Trophoblast cell (in vitro differentiated cells and primary cell): ENCODE measurements at regions not wholly inside any gene's neighbourhood (a gene's known extent, or its start where the extent isn't known, plus 50 kb on each side); places are given as distances from the start of the nearest gene placed in this dataset.

Experiments
- DNase-seq, 2 donors: peaks; one replicate each; pipeline ENCODE4 v3.0.0-alpha.2; 2016
- H2AFZ ChIP-seq: 2 replicates; pipeline ENCODE4 v1.6.1; 2013; ENCODE audit warnings: low read length, moderate library complexity, mild to moderate bottlenecking; ENCODE audit not compliant: insufficient read depth, poor library complexity
- H2AK5ac ChIP-seq: 2 replicates; pipeline ENCODE4 v1.6.1; 2013; ENCODE audit warnings: mild to moderate bottlenecking, low read length
- H2BK120ac ChIP-seq: 2 replicates; pipeline ENCODE4 v1.6.1; 2013; ENCODE audit warnings: low read length, mild to moderate bottlenecking, moderate library complexity; ENCODE audit not compliant: insufficient read depth, poor library complexity
- H2BK12ac ChIP-seq: 2 replicates; pipeline ENCODE4 v1.6.1; 2013; ENCODE audit warnings: mild to moderate bottlenecking, low read length, moderate library complexity
- H2BK5ac ChIP-seq: 2 replicates; pipeline ENCODE4 v1.6.1; 2013; ENCODE audit warnings: low read length, low read depth, moderate library complexity, mild to moderate bottlenecking; ENCODE audit not compliant: poor library complexity
- H3K14ac ChIP-seq: 2 replicates; pipeline ENCODE4 v1.6.1; 2013; ENCODE audit warnings: mild to moderate bottlenecking, low read length
- H3K18ac ChIP-seq: 2 replicates; pipeline ENCODE4 v1.6.1; 2013; ENCODE audit warnings: mild to moderate bottlenecking, low read length
- H3K23ac ChIP-seq: 2 replicates; pipeline ENCODE4 v1.6.1; 2013; ENCODE audit warnings: low read length
- H3K27ac ChIP-seq: 2 replicates; pipeline ENCODE4 v1.5.1; 2013; ENCODE audit warnings: low read depth, mild to moderate bottlenecking, inconsistent platforms, low read length, moderate library complexity
- H3K27me3 ChIP-seq: 2 replicates; pipeline ENCODE4 v1.6.1; 2013; ENCODE audit warnings: inconsistent platforms, mild to moderate bottlenecking, low read length, moderate library complexity; ENCODE audit not compliant: insufficient read depth
- H3K36me3 ChIP-seq, 2 experiments: 1 replicate in 1 of 2; 2 replicates in 1 of 2; pipeline ENCODE4 v1.6.1; 2013; ENCODE audit warnings: low read length in 2 of 2, mild to moderate bottlenecking in 2 of 2, moderate library complexity in 1 of 2; ENCODE audit not compliant: insufficient read depth in 2 of 2, control insufficient read depth in 1 of 2
- H3K4ac ChIP-seq: 2 replicates; pipeline ENCODE4 v1.6.1; 2013; ENCODE audit warnings: low read depth, mild to moderate bottlenecking, low read length, moderate library complexity
- H3K4me1 ChIP-seq, 2 experiments: 1 replicate in 1 of 2; 2 replicates in 1 of 2; pipeline ENCODE4 v1.6.1; 2013; ENCODE audit warnings: low read length in 2 of 2, mild to moderate bottlenecking in 2 of 2, moderate library complexity in 1 of 2; ENCODE audit not compliant: insufficient read depth in 2 of 2, control insufficient read depth in 1 of 2
- H3K4me2 ChIP-seq: 2 replicates; pipeline ENCODE4 v1.6.1; 2013; ENCODE audit warnings: inconsistent platforms, mild to moderate bottlenecking, low read length, moderate library complexity
- H3K4me3 ChIP-seq: 2 replicates; pipeline ENCODE4 v1.5.1; 2013; ENCODE audit warnings: mild to moderate bottlenecking, low read depth, low read length, inconsistent platforms
- H3K79me1 ChIP-seq: one replicate; pipeline ENCODE4 v1.6.1; 2013; ENCODE audit warnings: low read length
- H3K79me2 ChIP-seq: 2 replicates; pipeline ENCODE4 v1.6.1; 2013; ENCODE audit warnings: low read length, mild to moderate bottlenecking; ENCODE audit not compliant: control insufficient read depth, insufficient read depth, poor library complexity
- H3K9ac ChIP-seq: 2 replicates; pipeline ENCODE4 v1.6.1; 2013; ENCODE audit warnings: mild to moderate bottlenecking, low read length
- H3K9me3 ChIP-seq: 2 replicates; pipeline ENCODE4 v1.6.1; 2013; ENCODE audit warnings: low read depth, mild to moderate bottlenecking, control low read depth, inconsistent platforms, low read length; ENCODE audit not compliant: insufficient read depth
- H4K12ac ChIP-seq: 2 replicates; pipeline ENCODE4 v1.6.1; 2013; ENCODE audit warnings: low read depth, mild to moderate bottlenecking, low read length, moderate library complexity
- H4K8ac ChIP-seq: 2 replicates; pipeline ENCODE4 v1.6.1; 2013; ENCODE audit warnings: low read depth, mild to moderate bottlenecking, low read length, moderate library complexity
- H4K91ac ChIP-seq: one replicate; pipeline ENCODE4 v1.6.1; 2013; ENCODE audit warnings: low read depth, mild to moderate bottlenecking, low read length, moderate library complexity
- WGBS: extraction: QIAGEN DNeasy Blood & Tissue Kit; methylation state at CpG from one replicate; pipeline ENCODE4 v1.1.7; 2013; ENCODE audit warnings: missing lambda C conversion rate; ENCODE audit not compliant: insufficient read length, insufficient coverage; ENCODE audit errors: extremely low coverage; 5-methylcytosine and 5-hydroxymethylcytosine counted together

DNA sequence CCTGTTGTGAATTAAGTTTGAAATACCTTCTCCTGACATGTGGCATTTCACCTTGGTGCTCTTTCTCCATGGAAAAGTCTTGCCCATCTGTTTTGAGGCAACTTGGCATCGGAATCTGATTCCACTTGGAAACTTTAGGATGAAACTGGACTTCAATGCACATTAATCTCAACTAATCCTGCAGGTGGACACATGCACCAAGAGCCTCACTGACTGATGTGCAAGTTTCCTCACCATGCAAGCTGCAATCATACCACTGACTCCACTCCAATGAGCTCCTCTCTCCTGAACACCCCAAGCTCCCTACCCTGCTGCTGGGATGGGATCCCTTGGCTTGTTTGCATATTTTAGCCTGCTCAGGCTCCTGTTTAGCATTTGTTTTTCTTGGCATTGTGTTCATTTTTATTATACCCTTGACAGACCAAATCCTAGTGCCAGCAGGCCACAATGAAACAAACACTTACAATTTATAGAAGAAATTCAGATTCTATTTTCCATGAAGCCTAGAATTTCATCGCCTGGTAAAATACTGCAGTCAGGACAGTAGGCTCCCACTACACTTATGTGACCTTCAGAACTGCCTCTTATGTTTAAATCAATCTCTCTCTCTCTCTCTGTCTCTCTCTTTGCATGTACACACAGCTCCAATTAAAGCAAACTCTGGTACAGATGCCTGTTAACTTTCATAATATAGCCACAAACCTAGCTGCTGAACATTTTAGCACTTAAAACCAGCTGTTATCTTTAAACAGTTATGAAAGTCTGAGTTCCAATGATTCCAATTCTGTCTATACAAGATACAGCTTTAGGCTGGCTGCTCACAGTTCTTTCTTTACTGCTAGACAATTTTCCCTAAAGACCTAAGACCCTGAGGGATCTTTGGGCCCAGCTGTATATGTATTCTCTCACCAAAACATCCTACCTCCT lies 141.5 kb downstream of the OSR1 start:
- Histone ChIP-seq H3K79me2 (no peaks in the 10 kb centered on the region), H3K14ac (no peak overlapping the region), H2AK5ac (no peak overlapping the region), H4K8ac (no peak overlapping the region), H3K79me1 (no peaks in the 10 kb centered on the region), H4K91ac (no peak overlapping the region), H2BK12ac (no peak overlapping the region), H3K4ac (no peak overlapping the region), H3K27ac (no peak overlapping the region), H4K12ac (no peak overlapping the region), H3K4me3 (no peak overlapping the region), H2BK120ac (no peak overlapping the region), H2BK5ac (no peak overlapping the region), H3K23ac (peak overlapping the region; percentile 57), H3K9me3 (no peaks in the 10 kb centered on the region), H3K4me2 (no peak overlapping the region), H3K18ac (no peak overlapping the region), H3K9ac (no peak overlapping the region), H3K4me1 (no peaks in the 10 kb centered on the region), H3K36me3 (no peaks in the 10 kb centered on the region), H3K27me3 (no peaks in the 10 kb centered on the region), H2AFZ (no peak overlapping the region)
- no CpG with 5 or more reads among the region's 2 CpGs for WGBS
- DNase-seq, result peak in 1 of 2 donors; percentile 61

DNA sequence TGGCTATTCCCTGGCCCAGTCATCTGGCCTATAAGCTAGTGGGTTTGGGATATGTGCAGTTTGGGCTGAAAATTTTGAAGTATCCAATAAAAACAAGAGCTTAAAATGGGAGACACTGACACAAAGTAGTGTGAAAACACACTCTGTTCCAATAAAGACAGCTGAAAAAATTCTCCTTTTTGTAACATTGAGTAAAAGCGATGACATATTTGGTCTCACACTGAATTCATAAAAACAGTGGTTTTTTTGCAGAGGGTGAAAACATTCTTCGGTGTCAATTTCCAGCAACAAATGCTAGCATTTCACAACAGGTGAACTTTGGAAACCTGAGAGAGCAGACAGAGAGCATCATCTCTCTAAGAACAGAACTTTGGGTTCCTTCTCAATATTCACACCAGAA lies 142.2 kb downstream of the OSR1 start:
- Histone ChIP-seq H3K4ac (no peak overlapping the region), H3K9me3 (no peaks in the 10 kb centered on the region), H3K14ac (no peak overlapping the region), H4K8ac (no peak overlapping the region), H3K36me3 (no peaks in the 10 kb centered on the region), H3K79me2 (no peaks in the 10 kb centered on the region), H4K12ac (no peak overlapping the region), H2AFZ (no peak overlapping the region), H2BK12ac (no peak overlapping the region), H3K18ac (no peak overlapping the region), H3K79me1 (no peaks in the 10 kb centered on the region), H3K9ac (no peak overlapping the region), H2AK5ac (no peak overlapping the region), H3K4me1 (no peaks in the 10 kb centered on the region), H3K4me2 (no peak overlapping the region), H2BK5ac (no peak overlapping the region), H3K23ac (no peak overlapping the region), H4K91ac (no peak overlapping the region), H3K4me3 (no peak overlapping the region), H3K27ac (no peak overlapping the region), H2BK120ac (no peak overlapping the region), H3K27me3 (no peaks in the 10 kb centered on the region)
- DNase-seq, result no peak
- WGBS, result no CpG with 5 or more reads among the region's 2 CpGs

DNA sequence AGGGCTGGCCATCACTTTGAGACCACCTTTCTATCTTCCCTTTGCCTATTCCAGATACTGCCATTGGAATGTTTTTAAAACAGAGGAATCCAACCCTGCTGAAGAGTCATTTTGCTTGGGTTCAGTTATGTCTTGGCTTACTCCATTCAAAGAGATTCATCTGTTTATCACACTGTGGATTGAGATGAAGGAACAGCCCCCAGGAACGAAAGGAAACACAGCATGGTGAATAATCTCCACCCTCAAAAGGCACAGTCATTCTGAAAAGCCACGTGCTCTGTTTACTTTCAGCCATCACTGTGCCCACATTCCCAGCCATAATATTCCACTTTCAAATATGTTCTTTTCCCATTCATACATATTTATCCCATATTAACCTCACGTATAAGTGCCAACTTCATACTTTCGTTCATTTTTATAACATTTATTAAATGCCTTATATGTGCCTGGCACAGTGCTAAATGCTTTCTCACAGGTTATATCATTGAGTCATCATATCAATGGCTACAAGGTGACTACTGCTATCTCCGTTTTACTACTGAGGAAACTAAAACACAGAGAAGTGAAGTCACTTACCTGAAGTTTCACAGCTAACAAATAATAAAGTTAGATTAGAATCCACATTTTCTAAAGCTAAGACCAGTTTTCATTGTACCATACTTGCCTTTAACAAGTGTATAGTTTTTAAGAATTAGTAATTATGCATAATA lies 143.6 kb downstream of the OSR1 start:
- Histone ChIP-seq H3K9me3 (no peaks in the 10 kb centered on the region), H3K9ac (no peak overlapping the region), H4K12ac (no peak overlapping the region), H3K79me1 (no peaks in the 10 kb centered on the region), H3K23ac (no peak overlapping the region), H3K18ac (no peak overlapping the region), H3K36me3 (no peaks in the 10 kb centered on the region), H4K91ac (no peak overlapping the region), H2AFZ (no peak overlapping the region), H3K14ac (no peak overlapping the region), H3K4me1 (no peaks in the 10 kb centered on the region), H3K4ac (no peak overlapping the region), H3K27me3 (no peaks in the 10 kb centered on the region), H2BK12ac (no peak overlapping the region), H3K4me3 (no peak overlapping the region), H3K4me2 (no peak overlapping the region), H4K8ac (no peak overlapping the region), H2AK5ac (no peak overlapping the region), H3K27ac (no peak overlapping the region), H2BK5ac (no peak overlapping the region), H3K79me2 (no peaks in the 10 kb centered on the region), H2BK120ac (no peak overlapping the region)
- no peak for DNase-seq
- 100% methylated on average over 2 of the region's 5 CpGs for WGBS

DNA sequence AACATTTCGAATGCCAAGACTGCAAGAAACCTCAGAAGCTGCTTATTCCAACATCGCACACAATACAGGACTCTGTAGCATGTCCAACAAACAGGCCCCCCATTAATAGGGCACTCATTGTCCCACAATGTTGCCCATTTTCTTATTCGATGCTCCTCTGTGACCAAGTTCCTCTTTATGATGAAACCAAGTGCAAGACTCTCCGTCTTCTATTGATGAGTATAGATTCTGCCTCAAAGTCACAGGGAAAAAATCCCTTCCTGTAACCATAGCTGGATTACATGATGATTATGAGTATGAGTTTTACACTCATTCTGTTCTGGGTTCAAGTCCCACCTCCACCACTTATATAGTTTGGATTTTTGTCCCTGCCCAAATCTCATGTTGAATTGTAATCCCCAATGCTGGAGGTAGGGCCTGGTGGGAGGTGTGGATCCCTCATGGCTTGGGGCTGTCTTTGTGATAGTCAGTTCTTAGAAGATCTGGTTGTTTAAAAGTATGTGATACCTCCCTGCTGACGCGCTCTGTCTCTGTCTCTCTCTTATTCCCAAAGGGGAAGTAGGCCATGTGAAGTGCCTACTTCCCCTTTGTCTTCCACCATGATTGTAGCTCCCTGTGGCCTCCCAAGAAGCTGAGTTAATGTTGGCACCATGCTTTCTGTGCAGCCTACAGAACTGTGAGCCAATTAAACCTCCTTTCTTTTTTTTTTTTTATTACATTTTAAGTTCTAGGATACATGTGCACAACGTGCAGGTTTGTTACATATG lies 148.7 kb downstream of the OSR1 start:
- H3K9me3 ChIP-seq, result no peaks in the 10 kb centered on the region
- no peak overlapping the region for H3K4me2 ChIP-seq
- no peak overlapping the region for H2AK5ac ChIP-seq
- no peak overlapping the region for H3K4ac ChIP-seq
- WGBS, result no CpG with 5 or more reads among the region's 7 CpGs
- no peak overlapping the region for H4K12ac ChIP-seq
- no peak for DNase-seq
- no peaks in the 10 kb centered on the region for H3K79me2 ChIP-seq
- H4K91ac ChIP-seq, result no peak overlapping the region
- no peaks in the 10 kb centered on the region for H3K79me1 ChIP-seq
- H4K8ac ChIP-seq, result no peak overlapping the region
- no peaks in the 10 kb centered on the region for H3K4me1 ChIP-seq
- no peak overlapping the region for H2BK120ac ChIP-seq
- H3K4me3 ChIP-seq, result no peak overlapping the region
- no peak overlapping the region for H3K23ac ChIP-seq
- no peaks in the 10 kb centered on the region for H3K36me3 ChIP-seq
- H2BK5ac ChIP-seq, result no peak overlapping the region
- no peak overlapping the region for H3K9ac ChIP-seq
- H2BK12ac ChIP-seq, result no peak overlapping the region
- H3K27ac ChIP-seq, result no peak overlapping the region
- H3K27me3 ChIP-seq, result no peaks in the 10 kb centered on the region
- H2AFZ ChIP-seq, result no peak overlapping the region
- no peak overlapping the region for H3K18ac ChIP-seq
- no peak overlapping the region for H3K14ac ChIP-seq
